Endodermal cell (in vitro differentiated cells): ENCODE measurements at regions not wholly inside any gene's neighbourhood (a gene's known extent, or its start where the extent isn't known, plus 50 kb on each side); places are given as distances from the start of the nearest gene placed in this dataset.

Source experiments
- DNase-seq: peaks from one replicate; pipeline ENCODE4 v3.0.0-alpha.2; 2017
- H3K27ac ChIP-seq: 2 replicates; pipeline ENCODE4 v1.5.1; 2013; ENCODE audit warnings: mild to moderate bottlenecking, low read depth, low read length, moderate library complexity
- H3K27me3 ChIP-seq: 2 replicates; pipeline ENCODE4 v1.6.1; 2013; ENCODE audit warnings: mild to moderate bottlenecking, low read length, moderate library complexity; ENCODE audit not compliant: insufficient read depth, control insufficient read depth, poor library complexity, severe bottlenecking
- H3K36me3 ChIP-seq: 2 replicates; pipeline ENCODE4 v1.7.0; 2013; ENCODE audit warnings: mild to moderate bottlenecking, low read length, moderate library complexity; ENCODE audit not compliant: control insufficient read depth, insufficient read depth
- H3K4me1 ChIP-seq: one replicate; pipeline ENCODE4 v1.7.0; 2013; ENCODE audit warnings: low read length; ENCODE audit not compliant: control insufficient read depth, insufficient read depth
- H3K4me3 ChIP-seq: 2 replicates; pipeline ENCODE4 v1.5.1; 2013; ENCODE audit warnings: mild to moderate bottlenecking, low read length, moderate library complexity
- H3K9ac ChIP-seq: 2 replicates; pipeline ENCODE4 v1.6.1; 2013; ENCODE audit warnings: mild to moderate bottlenecking, low read length, moderate library complexity; ENCODE audit not compliant: poor library complexity, severe bottlenecking; ENCODE audit errors: extremely low read depth
- H3K9me3 ChIP-seq: 2 replicates; pipeline ENCODE4 v1.6.1; 2013; ENCODE audit warnings: mild to moderate bottlenecking, low read length, moderate library complexity; ENCODE audit not compliant: control insufficient read depth
- H3K27ac Mint-ChIP-seq: 2 replicates; pipeline ENCODE4 v1.8.0; 2020; ENCODE audit warnings: mixed read lengths
- H3K27me3 Mint-ChIP-seq: 2 replicates; pipeline ENCODE4 v1.8.0; 2021; ENCODE audit warnings: mild to moderate bottlenecking, mixed read lengths; ENCODE audit not compliant: insufficient read depth
- H3K36me3 Mint-ChIP-seq: 2 replicates; pipeline ENCODE4 v1.8.0; 2020; ENCODE audit warnings: low read depth, mixed read lengths
- H3K4me1 Mint-ChIP-seq: 2 replicates; pipeline ENCODE4 v1.8.0; 2020; ENCODE audit warnings: mixed read lengths
- H3K4me3 Mint-ChIP-seq: 2 replicates; pipeline ENCODE4 v1.8.0; 2020; ENCODE audit warnings: mild to moderate bottlenecking, moderate library complexity, mixed read lengths
- H3K9me3 Mint-ChIP-seq: 2 replicates; pipeline ENCODE4 v1.8.0; 2020; ENCODE audit warnings: mild to moderate bottlenecking, mixed read lengths
- CTCF ChIP-seq: fragments of 200-600 bp; sonication (generic); conservative IDR thresholded peaks from 2 replicates; pipeline ENCODE4 v1.5.0; 2021; ENCODE audit warnings: antibody characterized with exemption, mild to moderate bottlenecking
- WGBS, 2 experiments: methylation state at CpG; one replicate each; pipeline versions ENCODE4 v1.1.5 to v1.1.7; 2013; ENCODE audit warnings: missing lambda C conversion rate in 2 of 2, mixed read lengths in 1 of 2; ENCODE audit not compliant: insufficient coverage in 1 of 2, insufficient read length in 1 of 2; 5-methylcytosine and 5-hydroxymethylcytosine counted together

- no peak for DNase-seq
- peaks cover 6% of the 10 kb centered on the region for H3K36me3 Mint-ChIP-seq
- peaks cover 88% of the 10 kb centered on the region for H3K9me3 Mint-ChIP-seq
Observed at GRCh38 chr7:153475239-153475638, 577.0 kb upstream of the DPP6 start.

GRCh38 chr7:153476166-153476565 is 576.0 kb upstream of the DPP6 start:
- H3K27me3 ChIP-seq: no peaks in the 10 kb centered on the region
- H3K27ac ChIP-seq: no peak overlapping the region
- no peaks in the 10 kb centered on the region for H3K27me3 Mint-ChIP-seq
- peaks cover 83% of the 10 kb centered on the region for H3K9me3 Mint-ChIP-seq
- peaks cover 58% of the 10 kb centered on the region for H3K9me3 ChIP-seq
- H3K36me3 ChIP-seq: no peaks in the 10 kb centered on the region
- H3K4me1 ChIP-seq: no peaks in the 10 kb centered on the region
- DNase-seq: no peak
- TF ChIP-seq CTCF: no peak
- no peak overlapping the region for H3K27ac Mint-ChIP-seq
- no peak overlapping the region for H3K4me3 Mint-ChIP-seq
- H3K9ac ChIP-seq: no peak overlapping the region
- no peak overlapping the region for H3K4me3 ChIP-seq
- no peaks in the 10 kb centered on the region for H3K4me1 Mint-ChIP-seq
- H3K36me3 Mint-ChIP-seq: no peaks in the 10 kb centered on the region
- 87 to 100% methylated on average over 1 to 2 of the region's 2 CpGs for WGBS, 2 experiments

More at GRCh38 chr7:153475239-153475638, 577.0 kb upstream of the DPP6 start:
- Histone ChIP-seq H3K27ac (no peak overlapping the region), H3K9me3 (peaks cover 61% of the 10 kb centered on the region), H3K27me3 (no peaks in the 10 kb centered on the region), H3K4me3 (no peak overlapping the region), H3K4me1 (no peaks in the 10 kb centered on the region), H3K9ac (no peak overlapping the region), H3K36me3 (no peaks in the 10 kb centered on the region)
- no peak for TF ChIP-seq CTCF
- no peak overlapping the region for H3K4me3 Mint-ChIP-seq
- no peaks in the 10 kb centered on the region for H3K4me1 Mint-ChIP-seq
- WGBS, 2 experiments: 78 to 90% methylated on average over 2 to 3 of the region's 3 CpGs
- H3K27ac Mint-ChIP-seq: no peak overlapping the region
- H3K27me3 Mint-ChIP-seq: no peaks in the 10 kb centered on the region

GRCh38 chr7:153496257-153496656 is 555.9 kb upstream of the DPP6 start:
- no peak overlapping the region for H3K27ac Mint-ChIP-seq
- no peak overlapping the region for H3K9ac ChIP-seq
- no peaks in the 10 kb centered on the region for H3K36me3 Mint-ChIP-seq

More at GRCh38 chr7:153496257-153496656, 555.9 kb upstream of the DPP6 start:
- Mint-ChIP-seq H3K4me3 (no peak overlapping the region), H3K4me1 (no peaks in the 10 kb centered on the region), H3K27me3 (no peaks in the 10 kb centered on the region), H3K9me3 (peaks cover 99% of the 10 kb centered on the region)
- no peak for DNase-seq
- Histone ChIP-seq H3K4me1 (no peaks in the 10 kb centered on the region), H3K27me3 (no peaks in the 10 kb centered on the region), H3K27ac (no peak overlapping the region), H3K9me3 (peaks cover 92% of the 10 kb centered on the region), H3K4me3 (no peak overlapping the region), H3K36me3 (no peaks in the 10 kb centered on the region)
- TF ChIP-seq CTCF: no peak
- WGBS, 2 experiments: 60 to 71% methylated on average over 2 of the region's 2 CpGs
